ENCODE measurements at regions not wholly inside any gene's neighbourhood (a gene's known extent, or its start where the extent isn't known, plus 50 kb on each side); places are given as distances from the start of the nearest gene placed in this dataset.

GRCh38 chr10:3723766-3724165, 61.2 kb downstream of the KLF6 start:
- no peak for TF ChIP-seq EZH2phosphoT487 (IDR thresholded peaks at IDR 0.05; ENCODE audit: borderline replicate concordance)
- no peak for TF ChIP-seq CTCF (conservative IDR thresholded peaks at IDR 0.05; ENCODE audit: low read length)
- Histone ChIP-seq H3K9me3 (ENCODE audit: insufficient read depth, low read depth, low read length) (no peaks in the 10 kb centered on the region), H2AFZ (ENCODE audit: low read length) (no peak overlapping the region), H3K4me1 (ENCODE audit: insufficient read depth, low read length, poor library complexity, severe bottlenecking) (no peaks in the 10 kb centered on the region), H3K27me3 (ENCODE audit: insufficient read depth, low read length, poor library complexity, severe bottlenecking) (no peaks in the 10 kb centered on the region), H3K4me3 (ENCODE audit: low read length, poor library complexity, severe bottlenecking) (no peak overlapping the region), H3K36me3 (ENCODE audit: insufficient read depth, low read length) (no peaks in the 10 kb centered on the region), H3F3A (ENCODE audit: low read depth) (no peaks in the 10 kb centered on the region), H3K4me2 (ENCODE audit: low read depth, low read length, poor library complexity, severe bottlenecking) (no peak overlapping the region), H4K20me1 (ENCODE audit: insufficient read depth, low read length, poor library complexity, severe bottlenecking) (no peaks in the 10 kb centered on the region), H3K79me2 (ENCODE audit: insufficient read depth, low read length) (no peaks in the 10 kb centered on the region), H3K9ac (ENCODE audit: low read depth, low read length, poor library complexity, severe bottlenecking) (no peak overlapping the region), H3K9me2 (replicated peaks; ENCODE audit: low read depth, low read length) (no peaks in the 10 kb centered on the region)

DNA sequence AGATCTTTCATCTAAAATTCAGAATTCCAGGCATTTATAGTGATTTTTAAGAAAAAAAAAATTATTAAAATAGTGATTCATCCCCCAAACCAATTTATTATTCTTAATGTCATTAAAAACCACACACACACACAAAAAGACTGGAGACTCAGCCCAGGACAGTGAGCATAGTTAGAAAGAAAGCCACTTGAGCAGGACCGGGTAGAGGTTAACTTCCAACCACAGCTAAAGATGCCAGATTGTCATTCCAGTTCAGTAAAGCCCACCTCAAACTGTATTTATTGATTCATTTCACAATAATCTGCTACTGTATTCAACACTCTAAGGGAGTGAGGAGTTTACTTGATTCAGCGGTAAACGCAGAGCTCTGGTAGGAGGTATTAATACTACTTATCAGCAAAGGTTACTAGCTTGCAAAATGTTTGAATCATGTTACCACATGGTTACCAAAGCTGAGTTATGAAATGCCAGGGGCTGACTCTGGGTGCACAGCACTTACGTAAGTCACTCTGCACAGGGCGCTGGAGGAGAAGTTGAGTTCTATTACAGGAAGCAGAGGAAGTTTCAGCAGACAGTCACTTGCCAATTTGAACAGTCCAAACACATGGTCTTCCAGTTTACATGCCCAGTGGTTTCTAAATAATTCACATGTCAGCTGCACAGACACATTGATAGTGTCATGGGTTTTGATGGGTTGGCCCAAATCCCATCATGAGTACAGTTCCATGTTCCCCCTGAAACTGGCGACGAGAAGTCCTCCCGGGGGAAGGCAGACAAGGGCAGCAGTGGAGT, 64.6 kb downstream of the KLF6 start:
- H3K9me2 ChIP-seq (replicated peaks; ENCODE audit: low read depth, low read length): no peaks in the 10 kb centered on the region
- H4K20me1 ChIP-seq (ENCODE audit: insufficient read depth, low read length, poor library complexity, severe bottlenecking): no peaks in the 10 kb centered on the region
- TF ChIP-seq CTCF (conservative IDR thresholded peaks at IDR 0.05; ENCODE audit: low read length): no peak
- TF ChIP-seq EZH2phosphoT487 (IDR thresholded peaks at IDR 0.05; ENCODE audit: borderline replicate concordance): no peak
- H3K4me2 ChIP-seq (ENCODE audit: low read depth, low read length, poor library complexity, severe bottlenecking): no peak overlapping the region
- H3K79me2 ChIP-seq (ENCODE audit: insufficient read depth, low read length): no peaks in the 10 kb centered on the region
- no peak overlapping the region for H3K4me3 ChIP-seq (ENCODE audit: low read length, poor library complexity, severe bottlenecking)
- no peak overlapping the region for H3K9ac ChIP-seq (ENCODE audit: low read depth, low read length, poor library complexity, severe bottlenecking)
- no peaks in the 10 kb centered on the region for H3K4me1 ChIP-seq (ENCODE audit: insufficient read depth, low read length, poor library complexity, severe bottlenecking)
- no peak overlapping the region for H2AFZ ChIP-seq (ENCODE audit: low read length)
- H3F3A ChIP-seq (ENCODE audit: low read depth): no peaks in the 10 kb centered on the region
- no peaks in the 10 kb centered on the region for H3K27me3 ChIP-seq (ENCODE audit: insufficient read depth, low read length, poor library complexity, severe bottlenecking)
- H3K9me3 ChIP-seq (ENCODE audit: insufficient read depth, low read depth, low read length): no peaks in the 10 kb centered on the region
- H3K36me3 ChIP-seq (ENCODE audit: insufficient read depth, low read length): no peaks in the 10 kb centered on the region

DNA sequence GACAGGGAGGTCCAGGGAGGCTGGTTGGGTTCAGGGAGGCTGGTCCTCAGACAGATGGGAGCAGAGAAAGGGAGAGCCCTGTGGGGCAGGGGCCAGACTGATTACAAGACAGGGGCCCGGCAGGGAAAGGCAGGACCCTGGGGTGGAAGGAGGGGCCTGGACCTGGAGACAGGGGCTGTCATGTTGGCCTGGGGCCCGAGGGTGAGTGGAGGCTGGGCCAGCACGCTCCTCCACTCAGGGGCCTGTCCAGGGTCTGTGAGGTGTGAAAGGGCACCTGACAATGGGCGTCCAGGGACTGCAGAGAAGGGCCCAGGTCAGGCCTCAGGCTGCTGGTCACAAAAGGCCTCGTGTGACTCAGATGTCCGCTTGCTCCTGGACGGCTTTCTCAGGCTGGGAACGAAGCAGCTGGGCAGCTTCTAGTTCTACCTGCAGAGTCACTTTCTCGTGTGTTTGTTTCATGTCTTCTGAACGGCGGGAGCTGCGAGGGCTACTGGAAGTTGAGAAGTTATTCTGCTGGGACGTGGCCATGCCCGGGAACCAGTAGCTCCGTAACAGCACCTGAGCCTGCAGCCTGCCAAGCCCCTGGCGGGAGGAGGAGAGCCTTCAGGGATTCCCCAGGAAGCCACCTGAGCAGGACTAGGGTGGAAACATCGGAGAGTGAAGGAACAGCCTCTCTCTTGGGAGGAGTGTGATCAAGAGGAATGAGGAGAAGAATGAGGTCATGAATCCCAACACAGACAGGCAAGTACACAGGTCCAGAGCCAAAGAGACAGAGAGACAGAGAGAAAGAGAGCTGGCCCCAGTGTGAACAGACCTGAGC, 65.8 kb downstream of the KLF6 start:
- TF ChIP-seq EZH2phosphoT487 (IDR thresholded peaks at IDR 0.05; ENCODE audit: borderline replicate concordance): no peak
- no peak for TF ChIP-seq CTCF (conservative IDR thresholded peaks at IDR 0.05; ENCODE audit: low read length)
- no peaks in the 10 kb centered on the region for H4K20me1 ChIP-seq (ENCODE audit: insufficient read depth, low read length, poor library complexity, severe bottlenecking)
- H3K4me3 ChIP-seq (ENCODE audit: low read length, poor library complexity, severe bottlenecking): no peak overlapping the region
- H3K9me3 ChIP-seq (ENCODE audit: insufficient read depth, low read depth, low read length): no peaks in the 10 kb centered on the region
- H3K4me1 ChIP-seq (ENCODE audit: insufficient read depth, low read length, poor library complexity, severe bottlenecking): no peaks in the 10 kb centered on the region
- H3K27me3 ChIP-seq (ENCODE audit: insufficient read depth, low read length, poor library complexity, severe bottlenecking): no peaks in the 10 kb centered on the region
- H3K9ac ChIP-seq (ENCODE audit: low read depth, low read length, poor library complexity, severe bottlenecking): no peak overlapping the region
- H3K9me2 ChIP-seq (replicated peaks; ENCODE audit: low read depth, low read length): no peaks in the 10 kb centered on the region
- H3K79me2 ChIP-seq (ENCODE audit: insufficient read depth, low read length): no peaks in the 10 kb centered on the region
- no peaks in the 10 kb centered on the region for H3K36me3 ChIP-seq (ENCODE audit: insufficient read depth, low read length)
- no peaks in the 10 kb centered on the region for H3F3A ChIP-seq (ENCODE audit: low read depth)
- no peak overlapping the region for H2AFZ ChIP-seq (ENCODE audit: low read length)
- H3K4me2 ChIP-seq (ENCODE audit: low read depth, low read length, poor library complexity, severe bottlenecking): no peak overlapping the region
